ENCODE measurements at regions not wholly inside any gene's neighbourhood (a gene's known extent, or its start where the extent isn't known, plus 50 kb on each side); places are given as distances from the start of the nearest gene placed in this dataset.

- TF ChIP-seq CTCF (conservative IDR thresholded peaks at IDR 0.05 in 1 of 2, IDR thresholded peaks at IDR 0.05 in 1 of 2; ENCODE audit: extremely low read depth in 1 of 2, insufficient read depth in 1 of 2, low read depth in 1 of 2, low read length in 2 of 2), result no peak
- TF ChIP-seq EZH2 (IDR thresholded peaks at IDR 0.05; ENCODE audit: borderline replicate concordance, low read length), result no peak
Measured at GRCh38 chr1:164356511-164356910, 202.5 kb upstream of the PBX1 start.
